Upper lobe of right lung (tissue), 1 donor: ENCODE measurements at regions not wholly inside any gene's neighbourhood (a gene's known extent, or its start where the extent isn't known, plus 50 kb on each side); places are given as distances from the start of the nearest gene placed in this dataset.

Source experiments
- ATAC-seq: fragments of 200-7000 bp; cut with Tn5 transposase; one replicate; pipeline ENCODE4 v1.9.1; 2020; ENCODE audit warnings: mild to moderate bottlenecking, moderate library complexity
- DNase-seq: peaks from one replicate; pipeline ENCODE4 v3.0.0-alpha.2; 2020
- H3K27ac ChIP-seq: fragments of 200-600 bp; one replicate; pipeline ENCODE4 v1.8.0; 2022
- H3K27me3 ChIP-seq: fragments of 200-600 bp; one replicate; pipeline ENCODE4 v1.8.0; 2022; ENCODE audit warnings: mild to moderate bottlenecking
- H3K36me3 ChIP-seq: fragments of 200-600 bp; one replicate; pipeline ENCODE4 v1.8.0; 2022
- H3K4me1 ChIP-seq: fragments of 200-600 bp; one replicate; pipeline ENCODE4 v1.8.0; 2022
- H3K4me3 ChIP-seq: fragments of 200-600 bp; one replicate; pipeline ENCODE4 v1.8.0; 2022; ENCODE audit warnings: mild to moderate bottlenecking
- H3K9me3 ChIP-seq: fragments of 200-600 bp; one replicate; pipeline ENCODE4 v1.8.0; 2022
- CTCF ChIP-seq: fragments of 200-600 bp; IDR thresholded peaks from one replicate; pipeline ENCODE4 v1.8.0; 2022; ENCODE audit warnings: antibody characterized with exemption
- intact Hi-C: fragments of 100-400 bp; cut with DNase I; formaldehyde crosslinking; loops from one replicate; pipeline ENCODE4 v1.11.0; 2022
- donor health status: DM: no; HTN: yes; CAD: no; lungs with severe emphysema.

GRCh38 chr18:55875371-55875901, 287.4 kb upstream of the TCF4 start:
- no peak for TF ChIP-seq CTCF
- no peak overlapping the region for H3K4me3 ChIP-seq
- H3K9me3 ChIP-seq = no peaks in the 10 kb centered on the region
- no peaks in the 10 kb centered on the region for H3K36me3 ChIP-seq
- H3K4me1 ChIP-seq = peaks cover 4% of the 10 kb centered on the region
- no peaks in the 10 kb centered on the region for H3K27me3 ChIP-seq
- DNase-seq = no peak
- intact Hi-C loops = no loop called here
- H3K27ac ChIP-seq = no peak overlapping the region
- no peak for ATAC-seq

GRCh38 chr18:55869556-55870501, 281.8 kb upstream of the TCF4 start:
- Histone ChIP-seq H3K27ac (no peak overlapping the region), H3K4me3 (no peak overlapping the region), H3K27me3 (no peaks in the 10 kb centered on the region), H3K9me3 (no peaks in the 10 kb centered on the region), H3K36me3 (no peaks in the 10 kb centered on the region), H3K4me1 (no peaks in the 10 kb centered on the region)
- intact Hi-C loops = no loop called here
- DNase-seq (no peak), ATAC-seq (peak; percentile 45)
- no peak for TF ChIP-seq CTCF

GRCh38 chr18:55868909-55869308, 280.9 kb upstream of the TCF4 start:
- intact Hi-C loops = no loop called here
- no peak for ATAC-seq
- Histone ChIP-seq H3K27me3 (no peaks in the 10 kb centered on the region), H3K4me1 (no peaks in the 10 kb centered on the region), H3K27ac (no peak overlapping the region), H3K4me3 (no peak overlapping the region), H3K9me3 (no peaks in the 10 kb centered on the region), H3K36me3 (no peaks in the 10 kb centered on the region)
- DNase-seq = no peak
- TF ChIP-seq CTCF = no peak

GRCh38 chr18:55866886-55867285, 278.9 kb upstream of the TCF4 start:
- DNase-seq (no peak), ATAC-seq (no peak)
- intact Hi-C loops = no loop called here
- H3K36me3 ChIP-seq = no peaks in the 10 kb centered on the region
- no peak for TF ChIP-seq CTCF
- no peaks in the 10 kb centered on the region for H3K27me3 ChIP-seq
- H3K4me3 ChIP-seq = no peak overlapping the region
- no peak overlapping the region for H3K27ac ChIP-seq
- H3K9me3 ChIP-seq = no peaks in the 10 kb centered on the region
- no peaks in the 10 kb centered on the region for H3K4me1 ChIP-seq

- Histone ChIP-seq H3K27me3 (no peaks in the 10 kb centered on the region), H3K36me3 (no peaks in the 10 kb centered on the region), H3K27ac (no peak overlapping the region), H3K4me3 (no peak overlapping the region), H3K4me1 (no peaks in the 10 kb centered on the region), H3K9me3 (no peaks in the 10 kb centered on the region)
- no peak for ATAC-seq
- TF ChIP-seq CTCF = no peak
- no peak for DNase-seq
- intact Hi-C loops = no loop called here
Measured at GRCh38 chr18:55866006-55866405, 278.0 kb upstream of the TCF4 start.
